ENCODE measurements at regions not wholly inside any gene's neighbourhood (a gene's known extent, or its start where the extent isn't known, plus 50 kb on each side); places are given as distances from the start of the nearest gene placed in this dataset.
"Not testable (repeated sequence)": the region's sequence is repeated elsewhere in the genome, so short reads cannot be mapped to it uniquely, and the experiment has no call there.

GRCh38 chr2:129550536-129550935 is 428.9 kb upstream of the RAB6C start:
- no peak for DNase-seq (ENCODE audit: low spot score)

- DNase-seq (ENCODE audit: low spot score) = no peak
Observed at GRCh38 chr2:129554373-129554772, 425.1 kb upstream of the RAB6C start.

DNA sequence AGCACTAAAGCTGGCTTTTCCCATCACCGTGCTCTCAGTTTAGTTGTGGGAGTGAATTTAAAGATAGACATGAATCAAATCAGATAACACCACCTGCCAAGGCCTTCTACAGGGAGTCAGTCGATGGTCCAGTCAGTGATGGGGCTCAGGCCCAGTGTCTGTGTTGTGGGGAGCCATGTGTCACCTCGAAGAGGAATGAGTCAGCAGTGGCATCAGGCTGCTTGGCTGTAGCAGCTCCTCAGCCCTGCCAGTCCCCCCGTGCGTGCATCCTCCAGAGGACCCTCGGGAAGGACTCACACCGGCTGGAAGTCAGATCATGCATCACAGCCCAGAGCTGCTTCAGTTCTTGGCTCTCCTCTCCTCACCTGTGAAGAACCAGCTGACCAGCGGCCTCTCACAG is 420.4 kb upstream of the RAB6C start:
- no peak for DNase-seq (ENCODE audit: low spot score)

DNA sequence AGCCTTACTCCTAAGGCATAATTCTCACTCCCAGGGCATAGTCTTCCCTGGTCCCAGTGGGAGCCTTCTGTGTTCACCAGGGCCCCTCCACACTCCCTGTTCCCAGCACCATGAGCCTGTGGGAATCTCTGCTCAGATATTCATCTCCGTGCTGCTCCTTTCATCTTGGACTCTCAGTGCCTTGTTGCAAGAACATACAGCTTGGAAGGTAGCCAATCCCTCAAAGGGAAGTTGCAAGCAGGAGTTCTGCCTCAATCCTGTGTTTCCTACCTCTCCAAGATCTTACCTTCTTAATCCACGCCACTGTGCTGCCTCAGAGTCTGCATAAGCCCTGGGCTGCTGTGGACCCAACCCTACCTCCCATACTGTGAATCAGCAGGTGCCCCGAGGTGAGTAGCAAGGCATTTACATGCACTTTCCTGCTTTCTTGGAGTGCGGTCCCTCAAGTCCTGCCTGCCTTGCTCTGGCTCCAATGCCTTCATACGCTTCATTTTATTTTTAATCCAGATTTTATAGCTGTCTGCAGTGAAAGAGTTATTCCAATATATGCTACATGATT is 413.8 kb upstream of the RAB6C start:
- DNase-seq (ENCODE audit: low spot score) = no peak

DNA sequence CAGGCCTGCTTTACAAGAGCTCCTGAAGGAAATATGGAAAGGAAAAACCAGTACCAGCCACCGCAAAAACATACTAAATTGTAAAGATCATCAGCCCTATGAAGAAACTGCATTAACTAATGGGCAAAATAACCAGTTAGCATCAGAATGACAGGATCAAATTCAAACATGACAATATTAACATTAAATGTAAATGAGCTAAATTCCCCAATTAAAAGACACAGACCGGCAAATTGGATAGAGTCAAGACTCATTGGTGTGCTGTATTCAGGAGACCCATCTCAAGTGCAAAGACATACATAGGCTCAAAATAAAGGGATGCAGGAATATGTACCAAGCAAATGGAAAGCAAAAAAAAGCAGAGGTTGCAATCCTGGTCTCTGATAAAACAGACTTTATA is 408.7 kb upstream of the RAB6C start:
- not testable (repeated sequence) for DNase-seq (ENCODE audit: low spot score)

DNA sequence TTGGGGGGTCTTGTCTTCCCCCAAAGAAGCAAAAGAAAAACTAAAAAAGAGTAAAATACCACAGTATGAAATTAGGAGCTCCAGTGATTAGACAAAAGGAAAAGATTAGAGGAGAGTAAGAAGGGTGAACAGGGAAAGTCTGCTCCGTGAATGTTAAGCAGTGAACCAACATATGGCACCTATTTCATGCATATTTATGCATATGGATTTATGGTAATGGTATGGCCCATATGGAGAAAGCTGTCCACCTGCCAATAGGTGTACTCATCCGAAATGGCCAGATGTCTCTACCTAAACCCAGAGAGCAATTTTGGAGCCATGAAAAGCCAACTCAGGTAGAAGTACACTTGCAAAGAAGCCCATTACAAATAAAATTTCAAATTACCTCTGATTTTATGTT is 404.0 kb upstream of the RAB6C start:
- DNase-seq (ENCODE audit: low spot score) = no peak

DNA sequence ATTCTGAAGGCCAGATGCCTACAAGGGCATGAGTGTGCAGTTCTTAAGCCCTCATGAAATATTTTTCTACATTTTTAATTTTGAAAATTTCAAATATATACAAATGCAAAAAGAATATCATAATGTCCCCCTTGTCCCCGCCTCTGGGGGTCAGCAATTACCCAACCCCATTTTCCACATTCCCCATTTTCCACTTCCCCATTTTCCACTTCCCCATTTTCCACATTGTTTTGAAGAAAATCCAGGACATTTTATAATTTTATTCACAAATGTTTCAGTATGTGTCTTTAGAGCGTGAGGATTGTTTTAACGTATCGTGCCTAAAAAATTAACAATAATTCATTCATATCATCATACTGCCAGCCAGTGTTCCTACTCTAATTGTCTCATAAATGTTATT is 403.6 kb upstream of the RAB6C start:
- no peak for DNase-seq (ENCODE audit: low spot score)

DNA sequence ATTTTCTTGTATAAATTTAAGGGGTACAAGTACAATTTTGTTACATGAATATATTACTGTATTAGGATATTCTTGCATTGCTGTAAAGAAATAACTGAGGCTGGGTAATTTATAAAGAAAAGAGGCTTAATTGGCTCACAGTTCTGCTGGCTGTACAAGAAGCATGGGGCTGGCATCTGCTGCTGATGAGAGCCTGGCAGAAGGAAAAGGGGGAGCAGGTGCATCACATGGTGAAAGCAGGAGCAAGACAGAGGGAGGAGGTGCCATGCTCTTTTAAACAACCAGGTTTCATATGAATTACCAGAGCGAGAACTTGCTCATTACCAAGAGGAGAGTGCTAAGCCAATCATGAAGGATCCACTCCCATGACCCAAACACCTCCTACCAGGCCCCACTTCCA is 399.5 kb upstream of the RAB6C start:
- no peak for DNase-seq (ENCODE audit: low spot score)

GRCh38 chr2:129585760-129586159 is 393.7 kb upstream of the RAB6C start:
- DNase-seq (ENCODE audit: low spot score) = no peak

GRCh38 chr2:129587426-129588064 is 391.9 kb upstream of the RAB6C start:
- DNase-seq (ENCODE audit: low spot score) = no peak

DNA sequence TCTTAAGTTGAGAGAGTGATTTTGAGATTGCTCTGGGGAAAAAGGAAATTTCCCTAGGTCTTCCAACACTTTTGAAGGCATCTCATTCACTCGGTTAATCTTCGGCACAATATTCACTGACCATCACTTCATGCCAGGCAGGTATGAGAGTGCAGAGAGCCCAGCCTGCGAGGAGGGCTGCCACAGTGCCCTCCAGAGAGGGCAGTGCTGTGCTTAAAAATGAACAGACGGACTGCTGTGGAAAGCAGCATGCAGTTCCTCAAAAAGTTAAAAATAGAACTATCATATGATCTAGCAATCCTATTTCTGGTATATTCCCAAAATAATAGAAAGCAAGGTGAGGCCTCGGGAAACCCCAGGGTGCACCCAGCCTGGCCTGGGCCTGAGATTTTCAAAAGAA is 374.9 kb upstream of the RAB6C start:
- DNase-seq (ENCODE audit: low spot score) = no peak

- DNase-seq (ENCODE audit: low spot score) = no peak
Observed at GRCh38 chr2:129605646-129606045, 373.8 kb upstream of the RAB6C start.

DNA sequence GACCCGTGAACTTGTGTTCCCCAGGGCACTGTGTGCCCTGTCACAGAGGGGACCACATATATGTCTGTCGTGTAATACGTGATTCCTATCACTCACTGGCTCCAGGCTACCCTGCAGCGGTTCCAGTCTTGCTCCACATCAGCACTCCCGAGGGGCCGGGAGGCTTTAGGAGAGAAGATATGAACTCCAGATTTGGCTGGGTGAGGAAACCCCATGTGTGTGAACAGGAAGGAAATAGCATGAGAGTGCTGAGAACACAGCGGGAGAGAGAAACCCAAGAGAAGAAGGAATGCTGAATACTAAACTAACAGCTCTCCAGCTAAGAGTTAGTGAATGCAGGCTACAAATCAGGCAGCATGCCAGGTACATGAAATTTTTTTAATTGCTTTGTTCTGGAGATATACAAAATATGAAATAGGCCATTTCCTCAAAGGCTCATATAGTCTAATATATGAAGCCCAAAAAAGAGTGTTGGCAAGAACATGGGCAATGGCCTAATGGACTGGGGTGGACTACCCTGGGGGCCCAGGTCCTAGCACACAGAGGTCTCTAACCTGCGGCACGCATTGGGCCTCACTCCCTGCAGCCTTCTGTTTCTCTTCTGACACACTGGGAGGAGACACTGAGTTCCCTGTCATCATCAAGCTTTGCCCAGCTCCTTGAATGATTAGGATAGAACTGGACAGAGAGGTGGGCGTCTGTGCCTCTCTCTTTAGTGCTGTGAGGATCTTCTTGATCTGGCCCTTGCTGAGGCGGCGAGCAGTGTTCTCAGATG is 372.8 kb upstream of the RAB6C start:
- no peak for DNase-seq (ENCODE audit: low spot score)

- no peak for DNase-seq (ENCODE audit: low spot score)
Observed at GRCh38 chr2:129609224-129609623, 370.2 kb upstream of the RAB6C start.

DNA sequence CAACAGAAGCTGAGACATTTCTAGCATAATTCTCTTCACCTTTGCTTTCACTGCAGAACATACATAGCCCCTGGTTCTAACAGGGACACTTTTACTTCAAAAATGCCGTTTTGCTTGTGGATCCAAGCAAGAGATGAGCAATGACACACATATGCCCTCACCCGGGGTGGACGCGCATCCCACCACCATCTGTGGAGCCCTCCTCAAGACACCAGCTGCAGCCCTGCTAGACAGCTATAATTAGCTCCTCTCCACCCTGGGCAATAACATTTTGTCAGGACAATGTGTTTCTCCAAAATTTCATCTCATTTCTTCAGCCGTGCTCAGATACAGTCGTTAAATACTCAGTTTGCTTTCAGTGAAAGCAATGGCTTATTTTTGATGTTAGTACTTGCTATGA is 368.7 kb upstream of the RAB6C start:
- no peak for DNase-seq (ENCODE audit: low spot score)

- DNase-seq (ENCODE audit: low spot score) = no peak
Observed at GRCh38 chr2:129611471-129611870, 368.0 kb upstream of the RAB6C start.

GRCh38 chr2:129619471-129619870 is 360.0 kb upstream of the RAB6C start:
- DNase-seq (ENCODE audit: low spot score) = peak; percentile 63

DNA sequence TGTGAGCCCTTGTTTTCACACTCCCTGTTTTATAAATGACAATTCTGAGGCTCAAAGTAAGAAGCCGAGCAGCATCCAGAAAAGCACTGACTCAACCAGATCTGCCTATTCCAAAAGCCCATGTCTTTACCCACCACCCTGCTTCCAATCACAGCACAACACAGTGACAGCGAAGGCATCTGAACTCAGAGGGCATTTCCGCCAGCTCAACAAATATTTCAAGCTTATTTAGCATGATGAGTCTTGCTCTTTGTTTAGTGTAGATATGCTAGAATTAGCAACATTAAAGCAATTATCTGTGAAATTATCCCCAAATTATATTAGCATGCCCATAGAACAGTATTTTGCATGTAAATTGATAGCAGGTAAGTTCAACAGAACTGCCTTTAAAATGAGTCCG is 359.1 kb upstream of the RAB6C start:
- DNase-seq (ENCODE audit: low spot score) = no peak

- no peak for DNase-seq (ENCODE audit: low spot score)
Observed at GRCh38 chr2:129623783-129624182, 355.7 kb upstream of the RAB6C start.

GRCh38 chr2:129627437-129627836 is 352.0 kb upstream of the RAB6C start:
- no peak for DNase-seq (ENCODE audit: low spot score)

DNA sequence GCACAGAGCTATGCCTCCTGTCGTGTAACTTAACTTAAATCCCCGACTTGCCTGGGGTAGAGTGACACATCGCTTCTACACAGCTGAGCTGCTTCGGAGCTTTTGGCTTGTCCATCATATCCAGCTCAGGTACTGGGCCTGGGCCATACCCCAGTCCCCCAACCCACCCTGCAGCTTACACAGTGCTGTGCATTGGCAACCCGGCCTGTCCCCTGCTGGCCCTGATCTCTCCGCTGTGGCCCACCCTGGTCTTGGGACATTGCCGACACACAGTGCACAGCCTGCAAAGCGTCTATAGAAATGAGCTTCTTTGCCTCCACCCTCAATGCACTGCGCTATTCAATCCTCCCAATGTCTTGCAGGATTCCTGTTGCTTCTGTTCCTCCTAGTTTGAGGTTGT is 342.8 kb upstream of the RAB6C start:
- DNase-seq (ENCODE audit: low spot score) = no peak

- DNase-seq (ENCODE audit: low spot score) = no peak
Observed at GRCh38 chr2:129641371-129641770, 338.1 kb upstream of the RAB6C start.

GRCh38 chr2:129642526-129643043 is 336.9 kb upstream of the RAB6C start:
- no peak for DNase-seq (ENCODE audit: low spot score)
